Natural killer cell (primary cell): ENCODE measurements at regions not wholly inside any gene's neighbourhood (a gene's known extent, or its start where the extent isn't known, plus 50 kb on each side); places are given as distances from the start of the nearest gene placed in this dataset.

Experiments used
- ATAC-seq, 3 donors: fragments of 150-1000 bp in 2 of 3; fragments of 200-7000 bp in 1 of 3; cut with Tn5 transposase; 1 replicate in 1 of 3; 2 replicates in 2 of 3; pipeline ENCODE4 v1.10.0; 2021; ENCODE audit warnings: mild to moderate bottlenecking in 2 of 3, moderate library complexity in 2 of 3
- DNase-seq, 2 donors: peaks; one replicate each; pipeline versions ENCODE4 v3.0.0 to v3.0.0-alpha.2; 2013 to 2021; ENCODE audit warnings: mixed read lengths in 1 of 2
- H3K27ac ChIP-seq: one replicate; pipeline ENCODE4 v1.5.1; 2013; ENCODE audit warnings: mild to moderate bottlenecking, low read length
- H3K27me3 ChIP-seq: one replicate; pipeline ENCODE4 v1.6.1; 2013; ENCODE audit warnings: low read length; ENCODE audit not compliant: control insufficient read depth, insufficient read depth
- H3K36me3 ChIP-seq: one replicate; pipeline ENCODE4 v1.6.1; 2013; ENCODE audit warnings: low read length; ENCODE audit not compliant: control insufficient read depth, insufficient read depth
- H3K4me1 ChIP-seq: one replicate; pipeline ENCODE4 v1.6.1; 2013; ENCODE audit warnings: low read length; ENCODE audit not compliant: control insufficient read depth, insufficient read depth
- H3K4me3 ChIP-seq: one replicate; pipeline ENCODE4 v1.5.1; 2013; ENCODE audit warnings: low read length
- H3K9me3 ChIP-seq: one replicate; pipeline ENCODE4 v1.6.1; 2013; ENCODE audit warnings: low read length; ENCODE audit not compliant: control insufficient read depth, insufficient read depth
- H3K27ac Mint-ChIP-seq, 2 donors: one replicate each; pipeline ENCODE4 v1.8.0; 2022; ENCODE audit warnings: mild to moderate bottlenecking in 2 of 2, mixed read lengths in 2 of 2, moderate library complexity in 1 of 2
- H3K27me3 Mint-ChIP-seq, 2 donors: one replicate each; pipeline ENCODE4 v1.8.0; 2022; ENCODE audit warnings: low read depth in 2 of 2, mixed read lengths in 2 of 2
- H3K36me3 Mint-ChIP-seq: one replicate; pipeline ENCODE4 v1.8.0; 2022; ENCODE audit warnings: mixed read lengths
- H3K4me1 Mint-ChIP-seq, 2 donors: one replicate each; pipeline ENCODE4 v1.8.0; 2022; ENCODE audit warnings: mixed read lengths in 2 of 2
- H3K4me3 Mint-ChIP-seq: one replicate; pipeline ENCODE4 v1.8.0; 2022; ENCODE audit warnings: mild to moderate bottlenecking, moderate library complexity, mixed read lengths
- H3K9me3 Mint-ChIP-seq, 2 donors: one replicate each; pipeline ENCODE4 v1.8.0; 2022; ENCODE audit warnings: mixed read lengths in 2 of 2
- WGBS: methylation state at CpG from one replicate; pipeline ENCODE4 v1.1.7; 2013; ENCODE audit warnings: missing lambda C conversion rate; ENCODE audit not compliant: insufficient coverage; 5-methylcytosine and 5-hydroxymethylcytosine counted together
- intact Hi-C: fragments of 100-400 bp; cut with micrococcal nuclease; formaldehyde crosslinking; loops from one replicate; pipeline ENCODE4 v1.14.2; 2022
- TF ChIP-seq, protein P1 (sequence below): fragments of 200-600 bp; IDR thresholded peaks from one replicate; pipeline ENCODE4 v1.8.0; 2022; ENCODE audit warnings: antibody characterized with exemption

- H3K27ac ChIP-seq = no peak overlapping the region
- no peaks in the 10 kb centered on the region for H3K4me1 ChIP-seq
- Mint-ChIP-seq H3K27me3 (peaks cover 0 to 4% of the 10 kb centered on the region in 2 donors), H3K36me3 (no peaks in the 10 kb centered on the region), H3K4me1 (no peaks in the 10 kb centered on the region), H3K4me3 (no peak overlapping the region), H3K27ac (no peak overlapping the region), H3K9me3 (no peaks in the 10 kb centered on the region)
- H3K36me3 ChIP-seq = no peaks in the 10 kb centered on the region
- 91% methylated on average over 10 of the region's 10 CpGs for WGBS
- TF ChIP-seq, protein P1, sequence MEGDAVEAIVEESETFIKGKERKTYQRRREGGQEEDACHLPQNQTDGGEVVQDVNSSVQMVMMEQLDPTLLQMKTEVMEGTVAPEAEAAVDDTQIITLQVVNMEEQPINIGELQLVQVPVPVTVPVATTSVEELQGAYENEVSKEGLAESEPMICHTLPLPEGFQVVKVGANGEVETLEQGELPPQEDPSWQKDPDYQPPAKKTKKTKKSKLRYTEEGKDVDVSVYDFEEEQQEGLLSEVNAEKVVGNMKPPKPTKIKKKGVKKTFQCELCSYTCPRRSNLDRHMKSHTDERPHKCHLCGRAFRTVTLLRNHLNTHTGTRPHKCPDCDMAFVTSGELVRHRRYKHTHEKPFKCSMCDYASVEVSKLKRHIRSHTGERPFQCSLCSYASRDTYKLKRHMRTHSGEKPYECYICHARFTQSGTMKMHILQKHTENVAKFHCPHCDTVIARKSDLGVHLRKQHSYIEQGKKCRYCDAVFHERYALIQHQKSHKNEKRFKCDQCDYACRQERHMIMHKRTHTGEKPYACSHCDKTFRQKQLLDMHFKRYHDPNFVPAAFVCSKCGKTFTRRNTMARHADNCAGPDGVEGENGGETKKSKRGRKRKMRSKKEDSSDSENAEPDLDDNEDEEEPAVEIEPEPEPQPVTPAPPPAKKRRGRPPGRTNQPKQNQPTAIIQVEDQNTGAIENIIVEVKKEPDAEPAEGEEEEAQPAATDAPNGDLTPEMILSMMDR = no peak
- DNase-seq = no peak
- ATAC-seq = no peak
- no peaks in the 10 kb centered on the region for H3K27me3 ChIP-seq
- H3K9me3 ChIP-seq = no peaks in the 10 kb centered on the region
- no peak overlapping the region for H3K4me3 ChIP-seq
- intact Hi-C loops = no loop called here
Measured at GRCh38 chr15:81869161-81869954, 176.5 kb downstream of the MEX3B start.

DNA sequence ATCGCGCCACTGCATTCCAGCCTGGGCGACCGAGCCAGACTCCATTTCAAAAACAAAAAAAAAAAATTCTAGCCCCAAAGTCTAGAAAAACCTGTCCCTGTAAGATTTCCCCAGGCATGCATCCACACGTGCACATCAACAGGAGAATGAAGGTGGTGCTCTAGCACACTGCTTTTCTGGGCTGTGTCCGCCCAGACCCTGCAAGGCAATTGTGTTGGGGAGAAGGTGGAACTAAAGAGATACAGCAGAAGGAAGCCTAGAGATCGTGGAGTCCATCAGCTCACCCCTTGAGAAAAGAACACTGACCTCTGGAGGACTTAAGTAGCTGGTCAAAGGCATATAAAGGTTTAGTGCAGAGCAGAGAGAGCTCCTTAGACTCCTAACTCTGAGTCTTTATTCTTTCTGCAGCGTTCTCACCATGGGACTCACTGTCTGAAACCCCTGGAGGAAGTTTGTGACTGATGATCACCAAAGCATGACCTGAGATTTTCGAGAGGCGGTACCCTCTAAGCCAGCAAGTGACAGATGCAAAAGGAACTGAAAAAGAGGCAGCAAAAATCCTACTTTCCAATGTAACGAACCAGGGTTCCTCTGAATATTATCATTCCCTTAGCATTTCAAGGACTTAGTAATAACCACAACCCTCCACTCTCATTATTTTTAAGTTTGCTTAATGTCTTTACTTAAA lies 179.8 kb downstream of the MEX3B start:
- ATAC-seq (no peak), DNase-seq (no peak)
- Histone ChIP-seq H3K27me3 (no peaks in the 10 kb centered on the region), H3K4me3 (no peak overlapping the region), H3K36me3 (no peaks in the 10 kb centered on the region), H3K27ac (no peak overlapping the region), H3K9me3 (no peaks in the 10 kb centered on the region), H3K4me1 (no peaks in the 10 kb centered on the region)
- no peaks in the 10 kb centered on the region for H3K36me3 Mint-ChIP-seq
- no peak overlapping the region for H3K27ac Mint-ChIP-seq
- H3K27me3 Mint-ChIP-seq = peaks cover 0 to 4% of the 10 kb centered on the region in 2 donors
- TF ChIP-seq, protein P1 = no peak
- no peaks in the 10 kb centered on the region for H3K9me3 Mint-ChIP-seq
- no peak overlapping the region for H3K4me3 Mint-ChIP-seq
- 80% methylated on average over 11 of the region's 11 CpGs for WGBS
- no peaks in the 10 kb centered on the region for H3K4me1 Mint-ChIP-seq
- intact Hi-C loops = no loop called here

DNA sequence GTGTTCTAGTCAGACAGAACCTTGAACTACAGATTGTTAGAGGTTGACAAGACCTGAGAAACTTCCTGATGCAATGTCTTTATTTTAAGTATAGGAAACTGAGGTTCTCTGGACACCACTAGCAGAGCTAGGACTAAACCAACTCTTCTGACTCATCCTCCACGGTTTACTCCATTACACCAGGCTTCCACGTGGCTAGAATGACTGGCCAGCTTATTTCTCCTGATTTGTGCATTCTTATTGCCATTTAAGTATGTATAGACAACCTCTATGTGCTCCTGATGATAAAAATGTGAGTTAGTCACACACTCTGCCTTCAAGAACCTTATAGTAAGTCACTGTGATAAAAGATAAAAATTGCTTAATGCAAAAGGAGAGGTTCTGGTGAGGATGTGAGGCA lies 182.7 kb downstream of the MEX3B start:
- 65% methylated on average over 2 of the region's 2 CpGs for WGBS
- no peaks in the 10 kb centered on the region for H3K27me3 ChIP-seq
- Mint-ChIP-seq H3K27ac (no peak overlapping the region), H3K4me1 (no peaks in the 10 kb centered on the region), H3K36me3 (no peaks in the 10 kb centered on the region), H3K9me3 (no peaks in the 10 kb centered on the region), H3K4me3 (no peak overlapping the region), H3K27me3 (peaks cover 0 to 3% of the 10 kb centered on the region in 2 donors)
- H3K27ac ChIP-seq = no peak overlapping the region
- TF ChIP-seq, protein P1 = no peak
- ATAC-seq (no peak), DNase-seq (no peak)
- H3K4me3 ChIP-seq = no peak overlapping the region
- H3K9me3 ChIP-seq = no peaks in the 10 kb centered on the region
- H3K4me1 ChIP-seq = no peaks in the 10 kb centered on the region
- intact Hi-C loops = no loop called here
- no peaks in the 10 kb centered on the region for H3K36me3 ChIP-seq
